NT2/D1 (cell line): ENCODE measurements at regions not wholly inside any gene's neighbourhood (a gene's known extent, or its start where the extent isn't known, plus 50 kb on each side); places are given as distances from the start of the nearest gene placed in this dataset.
"Not testable (repeated sequence)": the region's sequence is repeated elsewhere in the genome, so short reads cannot be mapped to it uniquely, and the experiment has no call there.

Source experiments
- DNase-seq: peaks from one replicate; pipeline ENCODE4 v3.0.0-alpha.2; 2011; ENCODE audit warnings: low read depth, low spot score
- H3K27me3 ChIP-seq: 2 replicates; pipeline ENCODE4 v1.6.0; 2011; ENCODE audit warnings: mild to moderate bottlenecking; ENCODE audit not compliant: insufficient read length, insufficient read depth
- H3K36me3 ChIP-seq: 2 replicates; pipeline ENCODE4 v1.6.1; 2011; ENCODE audit warnings: mild to moderate bottlenecking, low read length, mixed read lengths; ENCODE audit not compliant: insufficient read depth, insufficient read length
- H3K4me1 ChIP-seq: 2 replicates; pipeline ENCODE4 v1.5.1; 2011; ENCODE audit not compliant: insufficient read depth, insufficient read length
- H3K4me3 ChIP-seq: 2 replicates; pipeline ENCODE4 v1.5.1; 2011; ENCODE audit warnings: low read depth; ENCODE audit not compliant: insufficient read length
- H3K9ac ChIP-seq: 2 replicates; pipeline ENCODE4 v1.6.0; 2011; ENCODE audit warnings: low read depth; ENCODE audit not compliant: insufficient read length
- H3K9me3 ChIP-seq: 2 replicates; pipeline ENCODE4 v1.5.1; 2011; ENCODE audit warnings: mild to moderate bottlenecking, low read length; ENCODE audit not compliant: insufficient read depth
- SUZ12 ChIP-seq: IDR thresholded peaks from 2 replicates; pipeline ENCODE4 v1.6.1; 2011; ENCODE audit not compliant: insufficient read length, insufficient read depth; ENCODE audit errors: extremely low read depth
- YY1 ChIP-seq: IDR thresholded peaks from 2 replicates; pipeline ENCODE4 v1.6.1; 2011; ENCODE audit not compliant: insufficient read length, insufficient read depth
- ZNF274 ChIP-seq: IDR thresholded peaks from 2 replicates; pipeline ENCODE4 v1.6.1; 2011; ENCODE audit warnings: mild to moderate bottlenecking, low read depth, low read length

DNA sequence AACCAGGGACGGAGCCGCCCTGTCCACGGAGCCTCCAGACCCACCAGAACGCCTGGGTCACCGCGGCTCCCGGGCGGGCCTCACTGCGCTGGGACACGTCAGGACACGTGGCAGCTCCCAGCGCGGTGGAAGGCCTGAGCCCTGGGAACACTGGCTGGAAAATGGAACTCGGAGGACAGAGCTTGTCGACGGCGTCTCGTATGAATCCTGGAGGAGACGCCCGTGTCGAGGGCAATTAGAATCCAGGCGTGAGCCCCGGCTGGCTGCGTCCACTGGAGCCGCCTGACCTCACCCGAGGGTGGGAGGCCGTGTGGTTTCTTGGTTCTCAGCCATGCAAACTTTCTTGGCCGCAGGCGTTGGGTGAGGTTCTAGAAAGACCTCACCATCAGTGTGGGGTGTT is 173.9 kb downstream of the LAT start:
- Histone ChIP-seq H3K27me3 (no peaks in the 10 kb centered on the region), H3K9ac (peak overlapping the region; percentile 76), H3K9me3 (no peaks in the 10 kb centered on the region; the same call in 1 of the 2 replicates), H3K4me3 (no peak overlapping the region), H3K4me1 (peaks cover 20% of the 10 kb centered on the region), H3K36me3 (no peaks in the 10 kb centered on the region)
- TF ChIP-seq YY1: no peak
- no peak for TF ChIP-seq SUZ12
- TF ChIP-seq ZNF274: no peak
- no peak for DNase-seq

GRCh38 chr16:29158031-29158784 is 173.4 kb downstream of the LAT start:
- H3K9me3 ChIP-seq, H3K27me3 ChIP-seq, DNase-seq, H3K36me3 ChIP-seq, H3K4me3 ChIP-seq: not testable (repeated sequence)
- H3K4me1 ChIP-seq: peaks cover 20% of the 10 kb centered on the region
- H3K9ac ChIP-seq: peak overlapping the region; percentile 76

GRCh38 chr16:29157051-29157923 is 172.4 kb downstream of the LAT start:
- peak; percentile 92 for DNase-seq
- peaks cover 20% of the 10 kb centered on the region for H3K4me1 ChIP-seq
- not testable (repeated sequence) for H3K27me3 ChIP-seq, H3K9me3 ChIP-seq, H3K36me3 ChIP-seq, H3K4me3 ChIP-seq
- H3K9ac ChIP-seq: peak overlapping the region; percentile 76

DNA sequence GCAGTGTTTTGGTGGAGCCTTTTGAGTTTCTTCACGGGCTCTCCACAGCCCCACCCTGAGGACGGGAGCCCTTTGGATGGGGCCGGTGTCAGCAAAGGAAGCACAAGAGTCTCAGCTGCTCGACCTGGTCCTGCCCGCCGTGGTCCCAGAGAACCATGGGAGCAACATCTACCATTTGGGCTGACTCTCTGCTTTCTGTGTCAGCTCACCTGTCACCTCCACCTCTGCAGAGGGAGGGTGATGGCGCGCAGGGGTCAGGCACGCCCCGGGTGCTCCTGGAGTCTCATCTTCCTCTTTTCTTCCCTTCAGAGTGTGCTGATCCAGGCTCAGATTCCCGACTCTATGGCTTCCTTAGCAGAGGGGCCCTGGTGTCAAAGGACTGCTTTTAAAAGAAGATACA is 171.7 kb downstream of the LAT start:
- peaks cover 20% of the 10 kb centered on the region for H3K4me1 ChIP-seq
- peak; percentile 20 for DNase-seq
- no peaks in the 10 kb centered on the region for H3K27me3 ChIP-seq
- H3K4me3 ChIP-seq: peak overlapping the region; percentile 4
- no peaks in the 10 kb centered on the region; the same call in 1 of the 2 replicates for H3K9me3 ChIP-seq
- H3K36me3 ChIP-seq: no peaks in the 10 kb centered on the region
- H3K9ac ChIP-seq: peak overlapping the region; percentile 77
- TF ChIP-seq YY1: no peak
- no peak for TF ChIP-seq ZNF274
- no peak for TF ChIP-seq SUZ12

GRCh38 chr16:29155866-29156200 is 171.0 kb downstream of the LAT start:
- not testable (repeated sequence) for H3K27me3 ChIP-seq, H3K9me3 ChIP-seq, DNase-seq, H3K4me3 ChIP-seq, H3K36me3 ChIP-seq, H3K9ac ChIP-seq
- peaks cover 20% of the 10 kb centered on the region for H3K4me1 ChIP-seq

- not testable (repeated sequence) for H3K4me3 ChIP-seq, H3K36me3 ChIP-seq, H3K27me3 ChIP-seq, H3K9me3 ChIP-seq, DNase-seq, H3K9ac ChIP-seq
- H3K4me1 ChIP-seq: peaks cover 19% of the 10 kb centered on the region
These were observed 170.4 kb downstream of the LAT start for GRCh38 chr16:29155131-29155865.

- H3K4me1 ChIP-seq: peaks cover 18% of the 10 kb centered on the region
- TF ChIP-seq YY1 (no peak), ZNF274 (no peak), SUZ12 (no peak)
- no peak overlapping the region for H3K9ac ChIP-seq
- no peaks in the 10 kb centered on the region for H3K36me3 ChIP-seq
- no peak for DNase-seq
- no peaks in the 10 kb centered on the region for H3K27me3 ChIP-seq
- no peak overlapping the region for H3K4me3 ChIP-seq
- H3K9me3 ChIP-seq: no peaks in the 10 kb centered on the region; the same call in 1 of the 2 replicates
These were observed 169.8 kb downstream of the LAT start for GRCh38 chr16:29154676-29155121.
